PC-3 (cell line): ENCODE measurements at regions not wholly inside any gene's neighbourhood (a gene's known extent, or its start where the extent isn't known, plus 50 kb on each side); places are given as distances from the start of the nearest gene placed in this dataset.

Experiments used
- ATAC-seq: fragments of 200-7000 bp; cut with Tn5 transposase; 2 replicates; pipeline ENCODE4 v1.9.1; 2020; ENCODE audit warnings: mild to moderate bottlenecking, moderate library complexity
- BruUV-seq: library from RNA; stranded (reverse); fragments of 400-500 nt; replicated peaks from 2 replicates; lab custom pipeline; 2021; lab: Mats Ljungman, UMichigan
- CTCF ChIA-PET: fragments of 300-600 bp; sonication (Branson Sonifier 250); formaldehyde crosslinking; loops from one replicate; lab custom pipeline; 2022; ENCODE audit warnings: antibody characterized with exemption; lab: Charles Lee
- POLR2A ChIA-PET: fragments of 300-600 bp; sonication (Branson Sonifier 250); formaldehyde crosslinking; loops from one replicate; lab custom pipeline; 2022; ENCODE audit warnings: antibody characterized with exemption; ENCODE audit not compliant: unreplicated experiment; lab: Charles Lee
- DNase-seq: peaks from one replicate; pipeline ENCODE4 v3.0.0-alpha.2; 2015
- H2AFZ ChIP-seq: fragments of 300-600 bp; sonication (generic); 2 replicates; pipeline ENCODE4 v1.6.0; 2016; ENCODE audit warnings: antibody characterized with exemption, low read length
- H3F3A ChIP-seq: fragments of 300-600 bp; sonication (generic); one replicate; pipeline ENCODE4 v1.6.0; 2017; ENCODE audit warnings: antibody characterized with exemption, low read length, control low read depth, mild to moderate bottlenecking; ENCODE audit not compliant: unreplicated experiment
- H3K27ac ChIP-seq: fragments of 300-600 bp; sonication (generic); 2 replicates; pipeline ENCODE4 v1.5.1; 2016; ENCODE audit warnings: mild to moderate bottlenecking, low read length
- H3K27me3 ChIP-seq: fragments of 300-600 bp; sonication (generic); 2 replicates; pipeline ENCODE4 v1.6.1; 2016; ENCODE audit warnings: low read length, mixed read lengths
- H3K36me3 ChIP-seq: fragments of 300-600 bp; sonication (generic); 2 replicates; pipeline ENCODE4 v1.6.1; 2016; ENCODE audit warnings: low read depth, mixed run types, low read length, mixed read lengths
- H3K4me1 ChIP-seq: fragments of 300-600 bp; sonication (generic); 2 replicates; pipeline ENCODE4 v1.5.1; 2016; ENCODE audit warnings: low read length; ENCODE audit not compliant: insufficient read depth
- H3K4me2 ChIP-seq: fragments of 300-600 bp; sonication (generic); 2 replicates; pipeline ENCODE4 v1.6.0; 2016; ENCODE audit warnings: low read length
- H3K4me3 ChIP-seq: fragments of 300-600 bp; sonication (generic); 2 replicates; pipeline ENCODE4 v1.5.1; 2016; ENCODE audit warnings: mild to moderate bottlenecking, low read length, mixed read lengths
- H3K79me2 ChIP-seq: fragments of 300-600 bp; sonication (generic); 2 replicates; pipeline ENCODE4 v1.6.1; 2017; ENCODE audit warnings: low read length, mixed read lengths
- H3K9ac ChIP-seq: fragments of 300-600 bp; sonication (generic); 2 replicates; pipeline ENCODE4 v1.6.0; 2016; ENCODE audit warnings: mild to moderate bottlenecking, low read length
- H3K9me2 ChIP-seq: fragments of 300-600 bp; sonication (generic); replicated peaks from 2 replicates; pipeline ENCODE4 v1.6.1; 2016; ENCODE audit warnings: mixed run types, low read length, mixed read lengths
- H3K9me3 ChIP-seq: fragments of 300-600 bp; sonication (generic); 2 replicates; pipeline ENCODE4 v1.6.1; 2016; ENCODE audit warnings: low read length, mixed read lengths
- H4K20me1 ChIP-seq: fragments of 300-600 bp; sonication (generic); 2 replicates; pipeline ENCODE4 v1.6.1; 2016; ENCODE audit warnings: low read length, mixed read lengths
- EZH2 ChIP-seq: fragments of 300-600 bp; sonication (generic); IDR thresholded peaks from one replicate; pipeline ENCODE4 v1.6.1; 2017; ENCODE audit warnings: antibody characterized with exemption, mild to moderate bottlenecking, low read length; ENCODE audit not compliant: unreplicated experiment
- EZH2phosphoT487 ChIP-seq: fragments of 300-600 bp; sonication (generic); IDR thresholded peaks from 2 replicates; pipeline ENCODE4 v1.6.1; 2018; ENCODE audit warnings: mild to moderate bottlenecking, antibody characterized with exemption, low read length, borderline replicate concordance
- intact Hi-C: fragments of 100-400 bp; cut with micrococcal nuclease; formaldehyde crosslinking; loops from 2 replicates; pipeline ENCODE4 v1.9.0; 2023
- TF ChIP-seq, protein P1 (sequence below): fragments of 300-600 bp; sonication (generic); conservative IDR thresholded peaks from 2 replicates; pipeline ENCODE4 v1.5.1; 2017; ENCODE audit warnings: antibody characterized with exemption, low read depth, mild to moderate bottlenecking, low read length

- Histone ChIP-seq H4K20me1 (no peaks in the 10 kb centered on the region), H3K4me3 (no peak overlapping the region), H3K9ac (no peak overlapping the region), H3K4me2 (no peak overlapping the region), H3K9me3 (no peaks in the 10 kb centered on the region), H3K4me1 (no peaks in the 10 kb centered on the region), H3K27ac (no peak overlapping the region), H3K27me3 (peaks cover 26% of the 10 kb centered on the region), H3K79me2 (no peaks in the 10 kb centered on the region), H3K9me2 (no peaks in the 10 kb centered on the region), H3F3A (no peaks in the 10 kb centered on the region), H2AFZ (no peak overlapping the region), H3K36me3 (no peaks in the 10 kb centered on the region)
- ChIA-PET POLR2A (no interaction called here), CTCF (no interaction called here)
- BruUV-seq, result no TSS peak
- no peak for ATAC-seq
- DNase-seq, result no peak
- TF ChIP-seq, protein P1, sequence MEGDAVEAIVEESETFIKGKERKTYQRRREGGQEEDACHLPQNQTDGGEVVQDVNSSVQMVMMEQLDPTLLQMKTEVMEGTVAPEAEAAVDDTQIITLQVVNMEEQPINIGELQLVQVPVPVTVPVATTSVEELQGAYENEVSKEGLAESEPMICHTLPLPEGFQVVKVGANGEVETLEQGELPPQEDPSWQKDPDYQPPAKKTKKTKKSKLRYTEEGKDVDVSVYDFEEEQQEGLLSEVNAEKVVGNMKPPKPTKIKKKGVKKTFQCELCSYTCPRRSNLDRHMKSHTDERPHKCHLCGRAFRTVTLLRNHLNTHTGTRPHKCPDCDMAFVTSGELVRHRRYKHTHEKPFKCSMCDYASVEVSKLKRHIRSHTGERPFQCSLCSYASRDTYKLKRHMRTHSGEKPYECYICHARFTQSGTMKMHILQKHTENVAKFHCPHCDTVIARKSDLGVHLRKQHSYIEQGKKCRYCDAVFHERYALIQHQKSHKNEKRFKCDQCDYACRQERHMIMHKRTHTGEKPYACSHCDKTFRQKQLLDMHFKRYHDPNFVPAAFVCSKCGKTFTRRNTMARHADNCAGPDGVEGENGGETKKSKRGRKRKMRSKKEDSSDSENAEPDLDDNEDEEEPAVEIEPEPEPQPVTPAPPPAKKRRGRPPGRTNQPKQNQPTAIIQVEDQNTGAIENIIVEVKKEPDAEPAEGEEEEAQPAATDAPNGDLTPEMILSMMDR, result no peak
- TF ChIP-seq EZH2phosphoT487 (no peak), EZH2 (no peak)
- intact Hi-C loops, result no loop called here
Measured at GRCh38 chr22:27163162-27164137, 506.1 kb downstream of the MIAT start.

DNA sequence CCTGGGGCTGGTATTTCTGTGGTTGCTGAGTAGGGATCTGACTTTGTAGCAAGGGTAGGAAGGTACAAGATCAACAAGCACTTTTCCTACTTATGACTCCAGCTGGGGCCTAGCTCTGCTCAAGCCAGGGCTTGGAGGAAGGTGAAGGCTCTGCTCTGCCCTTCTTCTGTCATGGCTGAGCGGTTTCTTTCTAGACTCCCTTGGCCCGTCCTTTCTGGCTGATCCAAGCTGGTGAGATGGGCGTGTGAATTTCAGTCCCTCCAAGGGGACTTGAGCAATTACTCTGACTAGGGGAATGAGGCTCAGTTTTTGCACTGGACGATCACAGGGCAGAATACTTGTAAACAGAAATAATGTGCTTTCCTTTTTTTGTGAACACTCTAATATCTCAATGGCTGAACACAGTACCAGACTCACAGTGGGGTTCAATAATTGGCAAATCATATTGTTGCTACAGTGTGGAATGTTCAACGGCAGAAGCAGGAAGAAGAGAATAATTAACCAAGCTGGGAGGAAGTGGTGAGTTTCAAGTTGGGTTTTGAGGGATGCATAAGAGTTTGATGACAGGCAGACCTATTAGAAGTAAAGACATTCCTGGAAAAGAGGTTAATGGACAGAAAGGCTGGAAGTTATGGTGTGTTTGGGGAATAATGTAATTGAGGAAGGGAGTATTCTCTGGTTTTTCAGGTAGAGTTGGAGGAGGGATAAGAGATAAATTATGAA, 507.6 kb downstream of the MIAT start:
- CTCF ChIA-PET, result no interaction called here

More for the DNA sequence above, 507.6 kb downstream of the MIAT start:
- Histone ChIP-seq H3K4me1 (no peaks in the 10 kb centered on the region), H4K20me1 (no peaks in the 10 kb centered on the region), H3K36me3 (no peaks in the 10 kb centered on the region), H3K4me3 (no peak overlapping the region), H3K79me2 (no peaks in the 10 kb centered on the region), H3K9me2 (no peaks in the 10 kb centered on the region), H3K27me3 (peaks cover 13% of the 10 kb centered on the region; the same call in 1 of the 2 replicates), H3K9ac (no peak overlapping the region), H2AFZ (no peak overlapping the region), H3K4me2 (no peak overlapping the region), H3F3A (no peaks in the 10 kb centered on the region), H3K27ac (no peak overlapping the region), H3K9me3 (no peaks in the 10 kb centered on the region)
- POLR2A ChIA-PET, result no interaction called here
- ATAC-seq (no peak), DNase-seq (no peak)
- intact Hi-C loops, result no loop called here
- BruUV-seq, result no TSS peak
- TF ChIP-seq EZH2phosphoT487 (no peak), EZH2 (no peak)
- TF ChIP-seq, protein P1, result no peak
